GM12878 (cell line): ENCODE measurements at regions not wholly inside any gene's neighbourhood (a gene's known extent, or its start where the extent isn't known, plus 50 kb on each side); places are given as distances from the start of the nearest gene placed in this dataset.

Experiments
- ATAC-seq: fragments of 200-7000 bp; cut with Tn5 transposase; 3 replicates; pipeline ENCODE4 v1.9.1; 2020; ENCODE audit warnings: mild to moderate bottlenecking, moderate library complexity
- BruUV-seq: library from RNA; stranded (reverse); fragments of 400-500 nt; replicated peaks from 2 replicates; lab custom pipeline; 2021; lab: Mats Ljungman, UMichigan
- CTCF ChIA-PET: fragments of 300-600 bp; sonication (Branson Sonifier 250); formaldehyde crosslinking; extraction: SDS; loops from one replicate; lab custom pipeline; 2021; ENCODE audit warnings: inconsistent platforms; lab: Yijun Ruan, JAX
- POLR2A ChIA-PET: fragments of 350-600 bp; formaldehyde crosslinking; extraction: SDS; loops from one replicate; lab custom pipeline; 2021; ENCODE audit warnings: inconsistent platforms; lab: Charles Lee
- RAD21 ChIA-PET: fragments of 300-600 bp; sonication (Branson Sonifier 250); formaldehyde crosslinking; loops from one replicate; lab custom pipeline; 2023; ENCODE audit warnings: antibody characterized with exemption; ENCODE audit not compliant: unreplicated experiment; lab: Charles Lee
- SMC1A ChIA-PET: fragments of 300-600 bp; sonication (Branson Sonifier 250); formaldehyde crosslinking; loops from one replicate; lab custom pipeline; 2023; ENCODE audit not compliant: unreplicated experiment, uncharacterized antibody; lab: Charles Lee
- DNase-seq: peaks from one replicate; pipeline ENCODE4 v3.0.0-alpha.2; 2011; ENCODE audit warnings: low read depth, low spot score
- FAIRE-seq: peaks from 3 replicates; lab custom pipeline; 2011; peaks lifted over from hg19 to GRCh38; lab: Jason Lieb, UNC
- H2AFZ ChIP-seq: 2 replicates; pipeline ENCODE4 v1.6.0; 2011; ENCODE audit warnings: low read depth, low read length, control low read depth; ENCODE audit not compliant: control insufficient read depth
- H3K27ac ChIP-seq: 2 replicates; pipeline ENCODE4 v1.5.1; 2011; ENCODE audit warnings: control low read depth; ENCODE audit not compliant: control insufficient read depth, insufficient read depth
- H3K27me3 ChIP-seq, 2 experiments: replicated peaks in 1 of 2; 2 replicates each; pipeline versions ENCODE4 v1.6.0 to v1.6.1; 2011; ENCODE audit warnings: low read length in 1 of 2; ENCODE audit not compliant: control insufficient read depth in 2 of 2, insufficient read depth in 2 of 2
- H3K36me3 ChIP-seq, 2 experiments: 2 replicates each; pipeline ENCODE4 v1.5.1; 2011; ENCODE audit warnings: low read length in 1 of 2; ENCODE audit not compliant: control insufficient read depth in 2 of 2, insufficient read depth in 2 of 2
- H3K4me1 ChIP-seq: 2 replicates; pipeline ENCODE4 v1.6.1; 2011; ENCODE audit warnings: mild to moderate bottlenecking, low read length, moderate library complexity, mixed read lengths; ENCODE audit not compliant: control insufficient read depth, insufficient read depth
- H3K4me2 ChIP-seq: 2 replicates; pipeline ENCODE4 v1.6.0; 2011; ENCODE audit warnings: control low read depth; ENCODE audit not compliant: control insufficient read depth, insufficient read depth
- H3K4me3 ChIP-seq: fragments of 200-600 bp; sonication (generic); 2 replicates; pipeline ENCODE4 v1.5.1; 2016
- H3K79me2 ChIP-seq: 2 replicates; pipeline ENCODE4 v1.6.0; 2011; ENCODE audit warnings: low read length; ENCODE audit not compliant: control insufficient read depth, insufficient read depth
- H3K9ac ChIP-seq: 2 replicates; pipeline ENCODE4 v1.8.0; 2011; ENCODE audit warnings: low read length, control low read depth, mixed read lengths; ENCODE audit not compliant: control insufficient read depth, insufficient read depth
- H3K9me3 ChIP-seq: replicated peaks from 3 replicates; pipeline ENCODE4 v1.5.1; 2011; ENCODE audit warnings: mild to moderate bottlenecking, low read length; ENCODE audit not compliant: control insufficient read depth, insufficient read depth
- H4K20me1 ChIP-seq: 2 replicates; pipeline ENCODE4 v1.6.0; 2011; ENCODE audit not compliant: control insufficient read depth, insufficient read depth
- E2F4 ChIP-seq: IDR thresholded peaks from 2 replicates; pipeline ENCODE4 v1.6.1; 2012; ENCODE audit warnings: low read depth, low read length, improper control_type of control experiment
- E2F8 ChIP-seq: fragments of 450-650 bp; IDR thresholded peaks from 2 replicates; pipeline ENCODE4 v1.6.1; 2018; ENCODE audit warnings: mild to moderate bottlenecking, low read depth, moderate library complexity; ENCODE audit not compliant: partially characterized antibody
- E4F1 ChIP-seq: fragments of 450-650 bp; IDR thresholded peaks from 2 replicates; pipeline ENCODE4 v1.6.1; 2018; ENCODE audit warnings: borderline replicate concordance, mild to moderate bottlenecking; ENCODE audit not compliant: partially characterized antibody
- EED ChIP-seq: sonication (generic); IDR thresholded peaks from 2 replicates; pipeline ENCODE4 v1.6.1; 2016; ENCODE audit warnings: antibody characterized with exemption, low read depth
- IKZF1 ChIP-seq: fragments of 450-650 bp; conservative IDR thresholded peaks from 2 replicates; pipeline ENCODE4 v1.6.1; 2017; ENCODE audit warnings: antibody characterized with exemption, mild to moderate bottlenecking
- JUNB ChIP-seq: IDR thresholded peaks from 2 replicates; pipeline ENCODE4 v1.6.1; 2016; ENCODE audit warnings: antibody characterized with exemption, mild to moderate bottlenecking
- NFYA ChIP-seq: IDR thresholded peaks from 2 replicates; pipeline ENCODE4 v1.6.1; 2011; ENCODE audit warnings: low read depth, mild to moderate bottlenecking, low read length, improper control_type of control experiment, borderline replicate concordance
- NKRF ChIP-seq: fragments of 450-650 bp; conservative IDR thresholded peaks from 2 replicates; pipeline ENCODE4 v1.6.1; 2017; ENCODE audit warnings: mild to moderate bottlenecking, moderate library complexity
- NR2F1 ChIP-seq: fragments of 450-650 bp; conservative IDR thresholded peaks from 2 replicates; pipeline ENCODE4 v1.6.1; 2017; ENCODE audit warnings: mild to moderate bottlenecking
- NRF1 ChIP-seq: conservative IDR thresholded peaks from 2 replicates; pipeline ENCODE4 v1.6.1; 2011; ENCODE audit warnings: mild to moderate bottlenecking, low read depth, low read length, improper control_type of control experiment
- RELB ChIP-seq: fragments of 450-650 bp; IDR thresholded peaks from 2 replicates; pipeline ENCODE4 v1.6.1; 2017; ENCODE audit warnings: low read depth, mild to moderate bottlenecking, moderate library complexity
- SRF ChIP-seq, 2 experiments: IDR thresholded peaks; 2 replicates each; pipeline ENCODE4 v1.6.1; 2011; ENCODE audit warnings: low read depth in 2 of 2, low read length in 2 of 2, mild to moderate bottlenecking in 1 of 2, moderate library complexity in 1 of 2
- ZNF24 ChIP-seq: fragments of 450-650 bp; IDR thresholded peaks from 2 replicates; pipeline ENCODE4 v1.6.1; 2017; ENCODE audit warnings: antibody characterized with exemption, mild to moderate bottlenecking
- in situ Hi-C: fragments of 300-500 bp; cut with MboI; formaldehyde crosslinking; loops from 9 replicates; pipeline ENCODE4 v1.14.3; 2018; ENCODE audit warnings: mixed read lengths
- intact Hi-C: fragments of 100-400 bp; cut with micrococcal nuclease; formaldehyde crosslinking; loops from one replicate; pipeline ENCODE4 v1.14.2; 2022; ENCODE audit not compliant: unreplicated experiment

GRCh38 chr1:192747301-192747700 lies 61.5 kb upstream of the RGS2 start:
- no TSS peak for BruUV-seq
- H3K27me3 ChIP-seq = no peaks in the 10 kb centered on the region; a peak in 1 of 4 replicates
- H3K4me2 ChIP-seq = no peak overlapping the region
- ChIA-PET RAD21 (no interaction called here), POLR2A (no interaction called here), SMC1A (no interaction called here), CTCF (interaction anchor here (0.5 to 1.4 kb wide), 2 partner anchors 16 to 1757 kb away, joined by 3 to 5 read pairs; no protein-coding TSS in a partner anchor)
- H3K79me2 ChIP-seq = no peaks in the 10 kb centered on the region
- no peak overlapping the region for H3K4me3 ChIP-seq
- no peaks in the 10 kb centered on the region for H3K4me1 ChIP-seq
- no peak for FAIRE-seq
- DNase-seq = no peak
- no peaks in the 10 kb centered on the region; the same call in 2 of the 3 replicates for H3K9me3 ChIP-seq
- in situ Hi-C loops (no loop called here), intact Hi-C loops (no loop called here)
- no peak overlapping the region for H3K27ac ChIP-seq
- ATAC-seq = no peak
- no peaks in the 10 kb centered on the region for H3K36me3 ChIP-seq
- no peak overlapping the region for H2AFZ ChIP-seq
- no peaks in the 10 kb centered on the region for H4K20me1 ChIP-seq
- H3K9ac ChIP-seq = no peak overlapping the region
- TF ChIP-seq NKRF (no peak), EED (no peak), ZNF24 (no peak), SRF (IDR thresholded peaks at IDR 0.05; ENCODE audit: low read depth in 2 of 2, low read length in 2 of 2) (no peak), NR2F1 (no peak), E2F4 (no peak), JUNB (no peak), RELB (no peak), E4F1 (no peak), NFYA (no peak), IKZF1 (no peak), E2F8 (no peak), NRF1 (no peak)
